Adrenal gland (tissue), 9 donors: ENCODE measurements at regions not wholly inside any gene's neighbourhood (a gene's known extent, or its start where the extent isn't known, plus 50 kb on each side); places are given as distances from the start of the nearest gene placed in this dataset.

ENCODE experiments used
- DNase-seq, 7 donors: peaks; one replicate each; pipeline ENCODE4 v3.0.0-alpha.2; 2019 to 2020
- H3K27ac ChIP-seq, 5 donors: fragments of 200-600 bp; sonication (generic) in 4 of 5; 1 replicate in 3 of 5; 2 replicates in 2 of 5; pipeline versions ENCODE4 v1.5.1 to v1.8.0; 2016 to 2020; ENCODE audit warnings: mild to moderate bottlenecking in 1 of 5
- H3K27me3 ChIP-seq: fragments of 200-600 bp; 2 replicates; pipeline ENCODE4 v1.8.0; 2021
- H3K36me3 ChIP-seq, 2 donors: fragments of 200-600 bp; replicated peaks in 1 of 2; 1 replicate in 1 of 2; 2 replicates in 1 of 2; pipeline versions ENCODE4 v1.5.1 to v1.8.0; 2018 to 2022
- H3K4me1 ChIP-seq, 2 donors: fragments of 200-600 bp; replicated peaks in 1 of 2; 1 replicate in 1 of 2; 2 replicates in 1 of 2; pipeline versions ENCODE4 v1.5.1 to v1.8.0; 2018 to 2021
- H3K4me3 ChIP-seq, 4 donors: fragments of 200-600 bp; sonication (generic) in 3 of 4; one replicate each; pipeline ENCODE4 v1.5.1; 2016 to 2018
- H3K9me3 ChIP-seq, 3 donors: fragments of 200-600 bp; sonication (generic) in 1 of 3; replicated peaks in 1 of 3; 1 replicate in 2 of 3; 2 replicates in 1 of 3; pipeline versions ENCODE4 v1.5.1 to v1.8.0; 2016 to 2021
- POLR2A ChIP-seq, 2 donors: fragments of 450-650 bp; IDR thresholded peaks; one replicate each; pipeline ENCODE4 v1.6.1; 2017; ENCODE audit warnings: antibody characterized with exemption in 2 of 2, mild to moderate bottlenecking in 2 of 2, moderate library complexity in 1 of 2
- WGBS, 4 donors: extraction: QIAGEN DNeasy Blood & Tissue Kit in 2 of 4; methylation state at CpG; one replicate each; pipeline versions ENCODE4 v1.1.5 to v1.1.7; 2013 to 2017; 5-methylcytosine and 5-hydroxymethylcytosine counted together
- intact Hi-C, 2 donors: fragments of 100-400 bp; cut with DNase I; formaldehyde crosslinking; loops; one replicate each; pipeline versions ENCODE4 v1.14.1 to v1.15.0; 2022 to 2023
- TF ChIP-seq, protein P1 (sequence below), 6 experiments: fragments of 450-650 bp in 4 of 6; fragments of 200-600 bp in 2 of 6; sonication (generic) in 1 of 6; IDR thresholded peaks; 1 replicate in 5 of 6; 2 replicates in 1 of 6; pipeline versions ENCODE4 v1.5.1 to v1.8.0; 2016 to 2021; ENCODE audit warnings: antibody characterized with exemption in 6 of 6, mild to moderate bottlenecking in 2 of 6, moderate library complexity in 1 of 6
- donor health status: healthy with polysubstance abuse.
- donor health status: Bipolar disorder and iron deficiency.
- donor health status: DM: yes; HTN: yes; CAD: no.
- donor health status: DM: no; HTN: no; CAD: no.
- donor health status: DM: no; HTN: no; CAD: no.

DNA sequence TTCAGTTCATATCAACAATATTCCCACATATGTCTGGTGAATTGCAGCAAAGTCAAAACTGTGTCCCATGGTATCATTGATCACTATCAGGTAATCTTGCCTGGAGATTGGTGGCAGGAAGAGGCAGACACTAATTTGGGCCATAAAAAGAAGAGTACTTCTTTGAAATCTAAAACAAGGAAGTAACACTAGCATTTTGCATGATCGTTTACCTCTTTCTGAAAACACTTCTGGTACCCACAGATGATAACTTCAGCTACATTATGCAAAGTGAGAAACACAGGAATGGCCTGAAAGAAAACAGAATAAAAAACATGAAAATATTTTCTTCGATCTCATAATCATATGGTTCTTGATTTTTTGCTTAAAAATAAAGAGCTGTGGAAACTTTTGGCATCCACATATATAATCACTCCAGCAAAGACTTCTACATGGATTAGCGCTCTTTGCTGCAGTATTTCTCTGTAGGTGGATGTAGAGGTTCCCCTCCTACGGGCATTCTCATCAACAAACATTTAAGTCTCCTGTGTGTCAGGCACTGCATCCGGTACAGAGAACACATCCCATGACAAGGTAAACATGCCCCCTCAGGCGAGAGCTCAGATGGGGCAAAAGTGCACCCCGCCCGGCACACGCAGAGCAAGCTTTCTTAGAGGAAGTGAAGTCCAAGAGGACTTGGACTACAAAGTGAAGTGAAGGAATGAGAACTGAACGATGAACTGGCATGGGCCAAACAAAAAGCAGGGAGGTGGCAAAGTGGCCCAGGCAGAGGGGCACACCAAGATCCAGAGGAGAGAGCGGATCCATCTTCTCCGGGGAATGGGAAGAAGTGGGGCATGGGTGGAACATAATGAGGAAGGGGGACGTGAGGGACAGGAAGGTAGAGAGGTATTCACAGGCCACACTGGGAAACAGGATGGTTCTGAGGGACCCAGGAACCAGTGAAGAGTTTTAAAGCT, 68.0 kb upstream of the RIOK3 start:
- TF ChIP-seq, protein P1, sequence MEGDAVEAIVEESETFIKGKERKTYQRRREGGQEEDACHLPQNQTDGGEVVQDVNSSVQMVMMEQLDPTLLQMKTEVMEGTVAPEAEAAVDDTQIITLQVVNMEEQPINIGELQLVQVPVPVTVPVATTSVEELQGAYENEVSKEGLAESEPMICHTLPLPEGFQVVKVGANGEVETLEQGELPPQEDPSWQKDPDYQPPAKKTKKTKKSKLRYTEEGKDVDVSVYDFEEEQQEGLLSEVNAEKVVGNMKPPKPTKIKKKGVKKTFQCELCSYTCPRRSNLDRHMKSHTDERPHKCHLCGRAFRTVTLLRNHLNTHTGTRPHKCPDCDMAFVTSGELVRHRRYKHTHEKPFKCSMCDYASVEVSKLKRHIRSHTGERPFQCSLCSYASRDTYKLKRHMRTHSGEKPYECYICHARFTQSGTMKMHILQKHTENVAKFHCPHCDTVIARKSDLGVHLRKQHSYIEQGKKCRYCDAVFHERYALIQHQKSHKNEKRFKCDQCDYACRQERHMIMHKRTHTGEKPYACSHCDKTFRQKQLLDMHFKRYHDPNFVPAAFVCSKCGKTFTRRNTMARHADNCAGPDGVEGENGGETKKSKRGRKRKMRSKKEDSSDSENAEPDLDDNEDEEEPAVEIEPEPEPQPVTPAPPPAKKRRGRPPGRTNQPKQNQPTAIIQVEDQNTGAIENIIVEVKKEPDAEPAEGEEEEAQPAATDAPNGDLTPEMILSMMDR (IDR thresholded peaks at IDR 0.05) = no peak
- TF ChIP-seq POLR2A (IDR thresholded peaks at IDR 0.05) = no peak
- intact Hi-C loops = loop anchor here in 1 of 2 donors (5.0 kb wide), 1 partner anchor 258 kb away; no protein-coding TSS in a partner anchor
- no peaks in the 10 kb centered on the region for H3K9me3 ChIP-seq
- H3K27me3 ChIP-seq = no peaks in the 10 kb centered on the region
- no peaks in the 10 kb centered on the region for H3K36me3 ChIP-seq
- no peak for DNase-seq
- 87 to 88% (median 87%) methylated on average over 13 of the region's 13 CpGs for WGBS, 4 donors
- H3K27ac ChIP-seq = no peak overlapping the region
- no peak overlapping the region for H3K4me3 ChIP-seq
- H3K4me1 ChIP-seq = no peaks in the 10 kb centered on the region

DNA sequence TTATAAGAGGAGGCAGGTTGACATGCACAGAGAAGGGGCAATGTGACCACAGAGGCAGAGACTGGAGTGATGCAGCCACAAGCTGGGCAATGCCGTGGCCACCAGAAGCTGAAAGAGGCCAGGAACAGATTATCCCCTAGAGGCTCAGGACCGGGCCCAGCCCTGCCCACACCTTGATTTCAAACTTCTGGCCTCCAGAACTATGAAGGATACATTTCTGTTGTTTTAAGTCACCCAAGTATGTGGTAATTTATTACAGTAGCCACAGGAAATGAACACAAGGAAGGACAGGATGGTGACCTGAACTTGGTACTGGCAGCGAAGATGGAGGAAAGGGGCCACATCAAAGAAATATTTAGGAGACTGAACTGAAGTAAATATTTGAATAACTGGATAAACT, 66.8 kb upstream of the RIOK3 start:
- H3K27me3 ChIP-seq = no peaks in the 10 kb centered on the region
- 67 to 83% (median 76%) methylated on average over 2 to 3 of the region's 3 CpGs for WGBS, 4 donors
- no peak overlapping the region for H3K4me3 ChIP-seq
- H3K4me1 ChIP-seq = no peaks in the 10 kb centered on the region
- no peak overlapping the region for H3K27ac ChIP-seq
- no peak for TF ChIP-seq POLR2A (IDR thresholded peaks at IDR 0.05)
- TF ChIP-seq, protein P1 (IDR thresholded peaks at IDR 0.05) = no peak
- no peak for DNase-seq
- intact Hi-C loops = no loop called here
- no peaks in the 10 kb centered on the region for H3K36me3 ChIP-seq
- no peaks in the 10 kb centered on the region for H3K9me3 ChIP-seq

DNA sequence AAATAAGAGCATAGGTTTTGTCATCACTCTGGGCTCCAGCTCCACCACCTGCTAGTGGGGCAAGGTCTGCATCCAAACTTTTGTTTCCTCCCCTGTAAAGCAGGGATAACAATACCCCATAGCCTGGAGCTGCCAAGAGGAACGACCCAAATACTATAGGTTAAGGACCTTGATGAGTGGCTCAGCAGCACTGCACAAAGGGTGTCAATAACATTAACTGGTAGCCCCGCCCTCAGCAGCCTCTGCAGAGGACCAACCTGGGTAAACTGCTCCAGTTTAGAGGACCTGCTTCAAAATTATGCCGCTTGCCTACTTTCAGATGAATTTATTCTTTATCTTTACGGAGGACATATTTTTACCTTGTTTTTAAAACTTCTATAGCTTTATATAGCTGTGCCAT, 65.8 kb upstream of the RIOK3 start:
- no peak for TF ChIP-seq POLR2A (IDR thresholded peaks at IDR 0.05)
- intact Hi-C loops = no loop called here
- Histone ChIP-seq H3K4me1 (no peaks in the 10 kb centered on the region), H3K36me3 (no peaks in the 10 kb centered on the region), H3K27ac (no peak overlapping the region), H3K27me3 (no peaks in the 10 kb centered on the region), H3K9me3 (no peaks in the 10 kb centered on the region), H3K4me3 (no peak overlapping the region)
- 86 to 92% (median 92%) methylated on average over 4 of the region's 4 CpGs for WGBS, 4 donors
- no peak for DNase-seq

DNA sequence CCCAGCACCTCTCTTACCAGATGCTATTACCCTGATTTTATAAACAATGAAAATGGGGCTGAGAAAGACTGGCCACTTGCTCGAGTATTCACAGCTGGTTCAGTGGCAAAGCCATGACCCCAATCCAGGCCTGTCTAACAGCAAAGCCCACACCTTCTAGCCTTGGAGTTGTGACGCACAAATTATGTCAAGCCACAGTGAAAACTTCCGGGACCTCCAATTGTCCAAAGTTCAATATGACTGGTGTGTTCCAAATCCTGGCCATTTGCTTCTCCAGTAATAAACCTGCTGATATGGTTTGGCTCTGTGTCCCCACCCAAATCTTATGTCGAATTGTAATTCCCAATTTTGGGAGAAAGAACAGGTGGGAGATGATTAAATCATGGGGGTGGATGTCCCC, 64.7 kb upstream of the RIOK3 start:
- Histone ChIP-seq H3K36me3 (no peaks in the 10 kb centered on the region), H3K4me3 (no peak overlapping the region), H3K4me1 (no peaks in the 10 kb centered on the region), H3K27ac (no peak overlapping the region), H3K27me3 (no peaks in the 10 kb centered on the region), H3K9me3 (no peaks in the 10 kb centered on the region)
- WGBS, 4 donors = 89 to 96% (median 91%) methylated on average over 4 of the region's 4 CpGs
- no peak for DNase-seq
- TF ChIP-seq, protein P1 (IDR thresholded peaks at IDR 0.05) = no peak
- no peak for TF ChIP-seq POLR2A (IDR thresholded peaks at IDR 0.05)
- intact Hi-C loops = no loop called here
